ENCODE measurements at regions not wholly inside any gene's neighbourhood (a gene's known extent, or its start where the extent isn't known, plus 50 kb on each side); places are given as distances from the start of the nearest gene placed in this dataset.

- intact Hi-C loops (cut with micrococcal nuclease; ENCODE audit: unreplicated experiment) = no loop called here
- Histone ChIP-seq H3K9ac (ENCODE audit: insufficient read depth, low read depth, low read length) (no peak overlapping the region), H3K4me1 (ENCODE audit: insufficient read depth, low read length) (no peaks in the 10 kb centered on the region), H3K9me3 (ENCODE audit: low read length) (peaks cover 64% of the 10 kb centered on the region), H2AFZ (ENCODE audit: low read length) (no peak overlapping the region), H3K27ac (ENCODE audit: extremely low read length, insufficient read depth, low read length) (no peak overlapping the region), H3K4me3 (replicated peaks in 1 of 3; ENCODE audit: insufficient read depth in 1 of 3, low read depth in 2 of 3, low read length in 3 of 3) (no peak overlapping the region), H3K79me2 (ENCODE audit: insufficient read depth, low read length) (no peaks in the 10 kb centered on the region), H3K27me3 (ENCODE audit: control insufficient read depth in 1 of 2, insufficient read depth in 2 of 2, low read length in 2 of 2) (no peaks in the 10 kb centered on the region), H3K36me3 (replicated peaks in 1 of 2; ENCODE audit: control insufficient read depth in 1 of 2, insufficient read depth in 2 of 2, low read length in 2 of 2) (no peaks in the 10 kb centered on the region), H4K20me1 (ENCODE audit: insufficient read depth, low read length) (no peaks in the 10 kb centered on the region), H3K4me2 (ENCODE audit: low read depth, low read length) (no peak overlapping the region)
- FAIRE-seq (no peak), DNase-seq (ENCODE audit: low spot score) (no peak), ATAC-seq (no peak)
- 6% methylated on average over 1 of the region's 1 CpG for WGBS (ENCODE audit: low lambda C conversion rate)
- CTCF ChIA-PET (ENCODE audit: low intra/inter-chr PET ratio, low total read pairs) = no interaction called here
- TF ChIP-seq ATF7 (IDR thresholded peaks at IDR 0.05) (peak; percentile 77), ATF7 (CRISPR knock-in tag; IDR thresholded peaks at IDR 0.05) (no peak), PHF21A (CRISPR knock-in tag; IDR thresholded peaks at IDR 0.05) (no peak)
- in situ Hi-C loops (cut with HindIII; ENCODE audit: extremely low pct_ligation_motif_present, low pct_unique_long_range_greater_than_20kb) = no loop called here
- POLR2A ChIA-PET = no interaction called here
- BruUV-seq (replicated peaks) = no TSS peak
These were observed 680.7 kb downstream of the EPHA4 start for GRCh38 chr2:220891405-220891804.

- DNase-seq (ENCODE audit: low spot score) (no peak), FAIRE-seq (no peak), ATAC-seq (no peak)
- no peak overlapping the region for H3K4me2 ChIP-seq (ENCODE audit: low read depth, low read length)
- POLR2A ChIA-PET = no interaction called here
- CTCF ChIA-PET (ENCODE audit: low intra/inter-chr PET ratio, low total read pairs) = no interaction called here
- no peak overlapping the region for H2AFZ ChIP-seq (ENCODE audit: low read length)
- BruUV-seq (replicated peaks) = no TSS peak
- H3K79me2 ChIP-seq (ENCODE audit: insufficient read depth, low read length) = no peaks in the 10 kb centered on the region
- H3K27me3 ChIP-seq (ENCODE audit: control insufficient read depth in 1 of 2, insufficient read depth in 2 of 2, low read length in 2 of 2) = no peaks in the 10 kb centered on the region
- H3K36me3 ChIP-seq (replicated peaks in 1 of 2; ENCODE audit: control insufficient read depth in 1 of 2, insufficient read depth in 2 of 2, low read length in 2 of 2) = no peaks in the 10 kb centered on the region
- H3K9ac ChIP-seq (ENCODE audit: insufficient read depth, low read depth, low read length) = no peak overlapping the region
- no peaks in the 10 kb centered on the region for H4K20me1 ChIP-seq (ENCODE audit: insufficient read depth, low read length)
- peaks cover 62% of the 10 kb centered on the region for H3K9me3 ChIP-seq (ENCODE audit: low read length)
- H3K4me1 ChIP-seq (ENCODE audit: insufficient read depth, low read length) = no peaks in the 10 kb centered on the region
- H3K27ac ChIP-seq (ENCODE audit: extremely low read length, insufficient read depth, low read length) = no peak overlapping the region
- 8% methylated on average over 5 of the region's 5 CpGs for WGBS (ENCODE audit: low lambda C conversion rate)
- H3K4me3 ChIP-seq (replicated peaks in 1 of 3; ENCODE audit: insufficient read depth in 1 of 3, low read depth in 2 of 3, low read length in 3 of 3) = no peak overlapping the region
- in situ Hi-C loops (cut with HindIII; ENCODE audit: extremely low pct_ligation_motif_present, low pct_unique_long_range_greater_than_20kb) (no loop called here), intact Hi-C loops (cut with micrococcal nuclease; ENCODE audit: unreplicated experiment) (no loop called here)
- TF ChIP-seq CREB3 (CRISPR knock-in tag; IDR thresholded peaks at IDR 0.05) (no peak), CSRNP1 (CRISPR knock-in tag; IDR thresholded peaks at IDR 0.05) (no peak), PREB (CRISPR knock-in tag; IDR thresholded peaks at IDR 0.05) (no peak), CHD2 (IDR thresholded peaks at IDR 0.05; ENCODE audit: low read depth, low read length) (no peak), ZSCAN20 (CRISPR knock-in tag; IDR thresholded peaks at IDR 0.05; ENCODE audit: borderline replicate concordance) (no peak), YEATS4 (CRISPR knock-in tag; IDR thresholded peaks at IDR 0.05; ENCODE audit: borderline replicate concordance) (no peak), HMGXB4 (CRISPR knock-in tag; IDR thresholded peaks at IDR 0.05; ENCODE audit: borderline replicate concordance in 1 of 2, low read depth in 1 of 2) (no peak), FOXK2 (IDR thresholded peaks at IDR 0.05) (no peak), CAMTA2 (CRISPR knock-in tag; IDR thresholded peaks at IDR 0.05; ENCODE audit: borderline replicate concordance) (no peak), RORA (CRISPR knock-in tag; IDR thresholded peaks at IDR 0.05) (no peak), ZNF138 (CRISPR knock-in tag; IDR thresholded peaks at IDR 0.05; ENCODE audit: low read depth) (no peak)
These were observed 680.0 kb downstream of the EPHA4 start for GRCh38 chr2:220892018-220892634.
